K562 (cell line): ENCODE measurements at regions not wholly inside any gene's neighbourhood (a gene's known extent, or its start where the extent isn't known, plus 50 kb on each side); places are given as distances from the start of the nearest gene placed in this dataset.

Experiments
- ATAC-seq: fragments of 200-7000 bp; cut with Tn5 transposase; 3 replicates; pipeline ENCODE4 v1.9.1; 2020; ENCODE audit warnings: moderate library complexity
- BruUV-seq: library from RNA; stranded (reverse); fragments of 400-500 nt; replicated peaks from 2 replicates; lab custom pipeline; 2021; lab: Mats Ljungman, UMichigan
- CTCF ChIA-PET: fragments of 300-600 bp; formaldehyde crosslinking; extraction: SDS; loops from one replicate; lab custom pipeline; 2021; ENCODE audit warnings: low intra/inter-chr PET ratio; lab: Yijun Ruan, JAX
- POLR2A ChIA-PET: fragments of 300-600, 350-650 bp; sonication (Branson Sonifier 250); formaldehyde crosslinking; extraction: SDS; loops from one replicate; lab custom pipeline; 2021; ENCODE audit warnings: antibody characterized with exemption, inconsistent platforms; lab: Yijun Ruan, JAX
- DNase-seq, 4 experiments: peaks; one replicate each; pipeline versions ENCODE4 v3.0.0 to v3.0.0-alpha.2; 2011 to 2018; ENCODE audit warnings: low spot score in 3 of 4, mixed read lengths in 3 of 4; ENCODE audit errors: extremely low read depth in 1 of 4
- FAIRE-seq: peaks from 2 replicates; lab custom pipeline; 2011; peaks lifted over from hg19 to GRCh38; lab: Jason Lieb, UNC
- H2AFZ ChIP-seq: 2 replicates; pipeline ENCODE4 v1.6.0; 2011; ENCODE audit warnings: low read depth, low read length, control low read depth, inconsistent platforms
- H3K27ac ChIP-seq: fragments of 200-600 bp; 3 replicates; pipeline ENCODE4 v1.8.0; 2011; ENCODE audit warnings: low read depth, mild to moderate bottlenecking, control low read depth, inconsistent platforms, low read length, moderate library complexity, mixed read lengths; ENCODE audit errors: extremely low read depth
- H3K27me3 ChIP-seq, 2 experiments: fragments of 300-600 bp in 1 of 2; 2 replicates in 1 of 2; 3 replicates in 1 of 2; pipeline versions ENCODE4 v1.6.0 to v1.8.0; 2011; ENCODE audit warnings: inconsistent platforms in 2 of 2, low read length in 2 of 2, mild to moderate bottlenecking in 1 of 2, mixed read lengths in 1 of 2, moderate library complexity in 1 of 2; ENCODE audit not compliant: control insufficient read depth in 2 of 2, insufficient read depth in 2 of 2
- H3K36me3 ChIP-seq: fragments of 300-600 bp; 3 replicates; pipeline ENCODE4 v1.8.0; 2011; ENCODE audit warnings: mild to moderate bottlenecking, low read length, inconsistent platforms; ENCODE audit not compliant: control insufficient read depth, insufficient read depth
- H3K4me1 ChIP-seq, 2 experiments: fragments of 200-600 bp in 1 of 2; replicated peaks in 1 of 2; 2 replicates in 1 of 2; 3 replicates in 1 of 2; pipeline versions ENCODE4 v1.5.1 to v1.8.0; 2011; ENCODE audit warnings: inconsistent platforms in 2 of 2, low read length in 2 of 2, mild to moderate bottlenecking in 1 of 2, mixed read lengths in 1 of 2, moderate library complexity in 1 of 2; ENCODE audit not compliant: control insufficient read depth in 2 of 2, insufficient read depth in 2 of 2
- H3K4me2 ChIP-seq: 2 replicates; pipeline ENCODE4 v1.6.1; 2011; ENCODE audit warnings: low read length, control low read depth, inconsistent platforms, mixed read lengths; ENCODE audit not compliant: insufficient read depth
- H3K4me3 ChIP-seq: fragments of 200-600 bp; sonication (generic), shearing (Covaris generic); 2 replicates; pipeline ENCODE4 v1.5.1; 2016; ENCODE audit warnings: control low read depth, inconsistent platforms
- H3K79me2 ChIP-seq: fragments of 200-600 bp; 3 replicates; pipeline ENCODE4 v1.8.0; 2011; ENCODE audit warnings: low read length, inconsistent platforms; ENCODE audit not compliant: control insufficient read depth, insufficient read depth
- H3K9ac ChIP-seq, 2 experiments: 2 replicates each; pipeline versions ENCODE4 v1.6.0 to v1.6.1; 2011; ENCODE audit warnings: low read depth in 2 of 2, low read length in 2 of 2, control low read depth in 1 of 2, inconsistent platforms in 1 of 2, mild to moderate bottlenecking in 1 of 2, mixed read lengths in 1 of 2; ENCODE audit not compliant: insufficient read depth in 1 of 2
- H3K9me1 ChIP-seq: one replicate; pipeline ENCODE4 v1.6.0; 2011; ENCODE audit warnings: inconsistent platforms, mild to moderate bottlenecking, low read length, moderate library complexity; ENCODE audit not compliant: control insufficient read depth, insufficient read depth
- H3K9me3 ChIP-seq: replicated peaks from 2 replicates; pipeline ENCODE4 v1.5.1; 2011; ENCODE audit warnings: low read depth, low read length, inconsistent platforms; ENCODE audit not compliant: control insufficient read depth, insufficient read depth
- H4K20me1 ChIP-seq: replicated peaks from 2 replicates; pipeline ENCODE4 v1.6.1; 2011; ENCODE audit warnings: low read length, inconsistent platforms, mixed read lengths; ENCODE audit not compliant: control insufficient read depth, insufficient read depth
- ATF1 ChIP-seq, 2 experiments: fragments of 450-650 bp in 1 of 2; IDR thresholded peaks; 2 replicates each; pipeline ENCODE4 v1.6.1; 2016; ENCODE audit warnings: missing compliant biosample characterization in 1 of 2, missing genetic modification characterization in 1 of 2
- DNMT1 ChIP-seq: fragments of 450-650 bp; IDR thresholded peaks from 2 replicates; pipeline ENCODE4 v1.6.1; 2016; ENCODE audit warnings: antibody characterized with exemption, mild to moderate bottlenecking
- EHMT2 ChIP-seq: fragments of 450-650 bp; IDR thresholded peaks from 2 replicates; pipeline ENCODE4 v1.6.1; 2018; ENCODE audit warnings: antibody characterized with exemption
- HNRNPLL ChIP-seq: fragments of 200-400 bp; formaldehyde crosslinking; IDR thresholded peaks from 2 replicates; pipeline ENCODE4 v1.6.1; 2017; ENCODE audit warnings: low read length, low read depth, mild to moderate bottlenecking; ENCODE audit not compliant: poor library complexity, severe bottlenecking
- NR2C1 ChIP-seq, 2 experiments: fragments of 450-650 bp; IDR thresholded peaks; 2 replicates each; pipeline ENCODE4 v1.6.1; 2017; ENCODE audit warnings: mild to moderate bottlenecking in 2 of 2, antibody characterized with exemption in 1 of 2, inconsistent platforms in 1 of 2, missing compliant biosample characterization in 1 of 2, missing genetic modification characterization in 1 of 2
- POLR2AphosphoS2 ChIP-seq: IDR thresholded peaks from 2 replicates; pipeline ENCODE4 v1.6.1; 2012; ENCODE audit warnings: low read length, improper control_type of control experiment
- POLR2B ChIP-seq: fragments of 450-650 bp; IDR thresholded peaks from 2 replicates; pipeline ENCODE4 v1.6.1; 2018; ENCODE audit warnings: low read depth; ENCODE audit not compliant: partially characterized antibody
- SRSF7 ChIP-seq: fragments of 200-400 bp; formaldehyde crosslinking; optimal IDR thresholded peaks from 2 replicates; pipeline ENCODE3; 2017; ENCODE audit warnings: mild to moderate bottlenecking, low read depth, low read length
- STAT5B ChIP-seq: fragments of 250-450 bp; sonication (Bioruptor Pico); IDR thresholded peaks from 2 replicates; pipeline ENCODE4 v1.8.0; 2021; ENCODE audit warnings: mild to moderate bottlenecking, inconsistent platforms
- ZBTB7A ChIP-seq: IDR thresholded peaks from 2 replicates; pipeline ENCODE4 v1.6.1; 2011; ENCODE audit warnings: low read depth, mild to moderate bottlenecking, low read length, moderate library complexity, borderline replicate concordance; ENCODE audit not compliant: control insufficient read depth
- ZEB2 ChIP-seq: fragments of 450-650 bp; IDR thresholded peaks from 2 replicates; pipeline ENCODE4 v1.6.1; 2016
- ZNF133 ChIP-seq: fragments of 250-450 bp; sonication (Bioruptor Pico); IDR thresholded peaks from 2 replicates; pipeline ENCODE4 v1.4.0; 2020; ENCODE audit warnings: mild to moderate bottlenecking
- ZNF184 ChIP-seq: sonication (generic); formaldehyde crosslinking; IDR thresholded peaks from 2 replicates; pipeline ENCODE4 v1.5.0; 2020; ENCODE audit warnings: missing genetic modification reagents
- ZNF41 ChIP-seq: fragments of 250-450 bp; sonication (Bioruptor Pico); conservative IDR thresholded peaks from 2 replicates; pipeline ENCODE4 v1.4.0; 2020; ENCODE audit warnings: mild to moderate bottlenecking
- WGBS: fragments of 100-300 bp; shearing (Covaris generic); methylation state at CpG from one replicate; pipeline ENCODE4 v1.1.6; 2016; ENCODE audit warnings: low coverage, mixed read lengths; ENCODE audit not compliant: insufficient coverage; ENCODE audit errors: missing lambda C conversion rate; 5-methylcytosine and 5-hydroxymethylcytosine counted together
- in situ Hi-C: fragments of 300-500 bp; cut with MboI; formaldehyde crosslinking; loops from 4 replicates; pipeline ENCODE4 v1.15.0; 2018; ENCODE audit warnings: inconsistent platforms, mixed read lengths
- intact Hi-C: fragments of 100-400 bp; cut with micrococcal nuclease; formaldehyde crosslinking; loops from 2 replicates; pipeline ENCODE4 v1.14.2; 2022
- TF ChIP-seq, protein P1 (sequence below): fragments of 250-450 bp; sonication (Bioruptor Pico); IDR thresholded peaks from 2 replicates; pipeline ENCODE4 v1.6.1; 2021; ENCODE audit warnings: mild to moderate bottlenecking
- TF ChIP-seq, protein P2 (sequence below): fragments of 450-650 bp; IDR thresholded peaks from 2 replicates; pipeline ENCODE4 v1.6.1; 2016; ENCODE audit warnings: low read depth, mild to moderate bottlenecking, moderate library complexity

GRCh38 chr4:134936014-134936413 is 734.4 kb upstream of the PABPC4L start:
- Histone ChIP-seq H3K9me3 (no peaks in the 10 kb centered on the region; the same call in 1 of the 2 replicates), H3K27ac (no peak overlapping the region), H3K36me3 (no peaks in the 10 kb centered on the region), H3K9me1 (no peaks in the 10 kb centered on the region), H3K79me2 (no peaks in the 10 kb centered on the region), H3K27me3 (no peaks in the 10 kb centered on the region), H3K4me2 (no peak overlapping the region), H2AFZ (no peak overlapping the region), H3K4me1 (no peaks in the 10 kb centered on the region), H4K20me1 (no peaks in the 10 kb centered on the region), H3K9ac (no peak overlapping the region), H3K4me3 (no peak overlapping the region)
- no peak for TF ChIP-seq ZEB2
- no peak for TF ChIP-seq NR2C1 (IDR thresholded peaks at IDR 0.05)
- no peak for TF ChIP-seq NR2C1 (tag; IDR thresholded peaks at IDR 0.05)
- TF ChIP-seq, protein P1, sequence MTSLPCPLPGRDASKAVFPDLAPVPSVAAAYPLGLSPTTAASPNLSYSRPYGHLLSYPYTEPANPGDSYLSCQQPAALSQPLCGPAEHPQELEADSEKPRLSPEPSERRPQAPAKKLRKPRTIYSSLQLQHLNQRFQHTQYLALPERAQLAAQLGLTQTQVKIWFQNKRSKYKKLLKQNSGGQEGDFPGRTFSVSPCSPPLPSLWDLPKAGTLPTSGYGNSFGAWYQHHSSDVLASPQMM (CRISPR knock-in tag), result no peak
- TF ChIP-seq HNRNPLL, result no peak
- no peak for TF ChIP-seq ZNF41
- TF ChIP-seq EHMT2, result no peak
- TF ChIP-seq ZNF133 (CRISPR knock-in tag), result no peak
- TF ChIP-seq STAT5B (CRISPR knock-in tag), result no peak
- TF ChIP-seq ATF1 (CRISPR knock-in tag; IDR thresholded peaks at IDR 0.05), result no peak
- TF ChIP-seq ATF1 (tag; IDR thresholded peaks at IDR 0.05), result no peak
- TF ChIP-seq, protein P2, sequence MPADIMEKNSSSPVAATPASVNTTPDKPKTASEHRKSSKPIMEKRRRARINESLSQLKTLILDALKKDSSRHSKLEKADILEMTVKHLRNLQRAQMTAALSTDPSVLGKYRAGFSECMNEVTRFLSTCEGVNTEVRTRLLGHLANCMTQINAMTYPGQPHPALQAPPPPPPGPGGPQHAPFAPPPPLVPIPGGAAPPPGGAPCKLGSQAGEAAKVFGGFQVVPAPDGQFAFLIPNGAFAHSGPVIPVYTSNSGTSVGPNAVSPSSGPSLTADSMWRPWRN, result no peak
- no peak for TF ChIP-seq DNMT1
- no peak for TF ChIP-seq SRSF7
- TF ChIP-seq ZBTB7A, result no peak
- TF ChIP-seq POLR2AphosphoS2, result no peak
- TF ChIP-seq ZNF184 (CRISPR knock-in tag), result no peak
- TF ChIP-seq POLR2B, result no peak
- intact Hi-C loops, result no loop called here
- POLR2A ChIA-PET, result no interaction called here
- no peak for ATAC-seq
- BruUV-seq, result no TSS peak
- 0% methylated on average over 3 of the region's 3 CpGs for WGBS
- no peak for FAIRE-seq
- in situ Hi-C loops, result no loop called here
- CTCF ChIA-PET, result no interaction called here
- DNase-seq, result no peak
